ENCODE measurements at regions not wholly inside any gene's neighbourhood (a gene's known extent, or its start where the extent isn't known, plus 50 kb on each side); places are given as distances from the start of the nearest gene placed in this dataset.
A peak's percentile ranks its signal among the peaks of the same experiment; 100 is the strongest.

GRCh38 chr1:76012341-76013205 is 62.0 kb upstream of the ST6GALNAC3 start:
- TF ChIP-seq OSR1 (CRISPR knock-in tag; IDR thresholded peaks at IDR 0.05) (no peak), ZNF565 (CRISPR knock-in tag; conservative IDR thresholded peaks at IDR 0.05; ENCODE audit: low read depth) (no peak), SNAI2 (CRISPR knock-in tag; IDR thresholded peaks at IDR 0.05) (no peak), ZNF8 (CRISPR knock-in tag; IDR thresholded peaks at IDR 0.05) (no peak), CREB5 (CRISPR knock-in tag; IDR thresholded peaks at IDR 0.05; ENCODE audit: low read depth) (no peak)
- peak; percentile 35 for ATAC-seq

- peak; percentile 45 for TF ChIP-seq ISL1 (CRISPR knock-in tag; IDR thresholded peaks at IDR 0.05)
- no peak for TF ChIP-seq ZNF8 (CRISPR knock-in tag; IDR thresholded peaks at IDR 0.05)
- peak; percentile 37 for ATAC-seq
Measured at GRCh38 chr1:76013206-76013581, 61.4 kb upstream of the ST6GALNAC3 start.

GRCh38 chr1:76015478-76016103 is 59.0 kb upstream of the ST6GALNAC3 start:
- no peak for ATAC-seq
- TF ChIP-seq SNAI2 (CRISPR knock-in tag; IDR thresholded peaks at IDR 0.05): no peak
- no peak for TF ChIP-seq ARNTL (CRISPR knock-in tag; IDR thresholded peaks at IDR 0.05; ENCODE audit: borderline replicate concordance, low read depth)
- TF ChIP-seq CSDC2 (CRISPR knock-in tag; IDR thresholded peaks at IDR 0.05): no peak
- no peak for TF ChIP-seq TOX (CRISPR knock-in tag; IDR thresholded peaks at IDR 0.05; ENCODE audit: borderline replicate concordance)
- no peak for TF ChIP-seq GLIS3 (CRISPR knock-in tag; IDR thresholded peaks at IDR 0.05)
- no peak for TF ChIP-seq TSHZ2 (CRISPR knock-in tag; IDR thresholded peaks at IDR 0.05)
- no peak for TF ChIP-seq TCF4 (CRISPR knock-in tag; IDR thresholded peaks at IDR 0.05; ENCODE audit: borderline replicate concordance)
- no peak for TF ChIP-seq CREB5 (CRISPR knock-in tag; IDR thresholded peaks at IDR 0.05; ENCODE audit: low read depth)
- TF ChIP-seq ZC3H10 (CRISPR knock-in tag; IDR thresholded peaks at IDR 0.05): no peak
- TF ChIP-seq ZNF8 (CRISPR knock-in tag; IDR thresholded peaks at IDR 0.05): no peak
- TF ChIP-seq ZFP30 (CRISPR knock-in tag; IDR thresholded peaks at IDR 0.05): no peak
- no peak for TF ChIP-seq ZFP3 (CRISPR knock-in tag; IDR thresholded peaks at IDR 0.05)
- no peak for TF ChIP-seq RARB (CRISPR knock-in tag; IDR thresholded peaks at IDR 0.05)

GRCh38 chr1:76018045-76018444 is 56.5 kb upstream of the ST6GALNAC3 start:
- no peak for TF ChIP-seq ZFP3 (CRISPR knock-in tag; IDR thresholded peaks at IDR 0.05)
- TF ChIP-seq ISL1 (CRISPR knock-in tag; IDR thresholded peaks at IDR 0.05): peak; percentile 32; the same call in 1 of the 2 replicates
- TF ChIP-seq ZNF8 (CRISPR knock-in tag; IDR thresholded peaks at IDR 0.05): no peak
- ATAC-seq: peak; percentile 82

GRCh38 chr1:76021846-76022245 is 52.7 kb upstream of the ST6GALNAC3 start:
- ATAC-seq: no peak
- TF ChIP-seq ESRRG (CRISPR knock-in tag; IDR thresholded peaks at IDR 0.05) (no peak), ARNTL (CRISPR knock-in tag; IDR thresholded peaks at IDR 0.05; ENCODE audit: borderline replicate concordance, low read depth) (no peak), CSDC2 (CRISPR knock-in tag; IDR thresholded peaks at IDR 0.05) (no peak), CSRNP3 (CRISPR knock-in tag; IDR thresholded peaks at IDR 0.05) (no peak), OSR1 (CRISPR knock-in tag; IDR thresholded peaks at IDR 0.05) (no peak), PPARA (CRISPR knock-in tag; IDR thresholded peaks at IDR 0.05; ENCODE audit: borderline replicate concordance) (no peak), RARB (CRISPR knock-in tag; IDR thresholded peaks at IDR 0.05) (no peak), SNAI2 (CRISPR knock-in tag; IDR thresholded peaks at IDR 0.05) (no peak), TSHZ2 (CRISPR knock-in tag; IDR thresholded peaks at IDR 0.05) (no peak), ZNF70 (CRISPR knock-in tag; IDR thresholded peaks at IDR 0.05) (no peak), BACH2 (CRISPR knock-in tag; IDR thresholded peaks at IDR 0.05; ENCODE audit: borderline replicate concordance) (no peak), ZNF565 (CRISPR knock-in tag; conservative IDR thresholded peaks at IDR 0.05; ENCODE audit: low read depth) (no peak)
